ENCODE measurements at regions not wholly inside any gene's neighbourhood (a gene's known extent, or its start where the extent isn't known, plus 50 kb on each side); places are given as distances from the start of the nearest gene placed in this dataset.
A peak's percentile ranks its signal among the peaks of the same experiment; 100 is the strongest.

DNA sequence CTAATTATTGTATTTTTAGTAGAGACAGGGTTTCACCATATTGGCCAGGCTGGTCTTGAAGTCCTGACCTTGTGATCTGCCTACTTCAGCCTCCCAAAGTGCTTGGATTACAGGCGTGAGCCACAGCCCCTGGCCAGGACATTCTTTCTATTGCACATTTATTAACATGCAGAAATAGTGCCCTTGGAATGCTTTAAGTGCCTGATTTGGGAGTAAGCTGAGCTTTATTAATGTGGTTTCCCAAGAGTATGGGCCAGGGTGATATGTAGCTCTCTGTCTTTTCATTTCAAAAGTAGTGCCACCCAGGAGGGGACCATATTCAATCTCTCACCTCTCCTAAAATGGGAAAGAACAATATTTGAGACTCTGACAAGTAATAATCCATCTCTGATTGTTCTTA, 970.7 kb downstream of the KCNMA1 start:
- DNase-seq (ENCODE audit: low read depth), result no peak

DNA sequence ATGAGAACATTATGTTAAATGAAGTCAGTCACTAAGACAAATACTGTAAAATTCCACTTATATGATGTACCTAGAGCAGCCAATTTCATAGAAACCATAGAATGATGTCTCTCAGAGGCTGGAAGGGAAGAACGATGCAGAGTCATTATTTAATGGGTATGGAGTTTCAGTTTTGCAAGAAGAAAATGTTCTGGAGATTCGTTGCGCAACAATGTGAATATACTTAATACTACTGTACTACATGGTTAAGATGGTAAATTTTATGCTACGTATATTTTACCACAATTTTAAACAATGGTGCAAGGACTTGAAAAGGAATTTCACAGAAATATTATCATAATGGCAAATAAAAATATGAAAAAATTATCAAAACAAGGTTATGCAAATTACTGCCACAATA, 972.6 kb downstream of the KCNMA1 start:
- DNase-seq (ENCODE audit: low read depth), result no peak

DNA sequence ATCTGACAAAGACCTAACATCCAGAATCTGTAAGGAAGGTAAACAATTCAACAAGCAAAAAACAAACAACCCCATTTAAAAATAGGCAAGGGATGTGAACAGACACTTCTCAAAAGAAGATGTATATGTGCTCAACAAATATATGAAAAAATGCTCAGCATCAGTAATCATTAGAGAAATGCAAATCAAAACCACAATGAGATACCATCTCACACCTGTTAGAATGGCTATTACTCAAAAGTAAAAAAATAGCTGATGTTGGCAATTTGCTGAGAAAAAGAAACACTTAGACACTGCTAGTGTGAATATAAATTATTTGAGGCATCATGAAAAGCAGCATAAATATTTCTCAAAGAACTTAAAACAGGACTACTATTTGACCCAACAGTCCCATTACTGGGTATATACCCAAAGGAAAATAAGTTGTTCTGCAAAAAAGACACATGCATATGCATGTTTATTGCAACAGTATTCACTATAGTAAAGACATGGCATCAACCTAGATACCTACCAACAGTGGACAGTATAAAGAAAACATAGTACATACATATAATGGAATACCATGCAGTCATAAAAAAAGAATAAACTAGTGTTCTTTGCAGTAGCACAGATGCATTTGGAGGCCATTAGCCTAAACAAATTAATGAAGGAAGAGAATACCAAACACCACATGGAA, 980.1 kb downstream of the KCNMA1 start:
- DNase-seq (ENCODE audit: low read depth), result no peak

DNA sequence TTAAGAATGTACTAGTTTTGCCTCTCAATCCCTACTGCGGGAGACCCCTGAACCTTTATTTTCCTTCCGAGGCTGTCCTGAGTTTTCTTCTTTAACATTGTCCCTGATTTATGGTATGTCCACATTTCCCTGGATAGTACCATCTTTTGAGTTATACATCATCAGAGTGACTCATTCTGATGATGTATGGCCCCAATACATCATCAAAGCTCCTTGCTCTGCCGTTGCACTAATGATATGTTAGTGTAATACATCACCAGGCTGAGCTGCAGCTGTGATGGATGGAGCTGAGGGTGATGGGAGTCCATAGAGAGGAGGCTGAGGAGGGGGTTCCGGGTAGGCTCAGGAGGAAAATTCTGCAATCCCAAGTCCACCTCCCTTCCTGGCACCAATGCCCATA, 986.5 kb downstream of the KCNMA1 start:
- DNase-seq (ENCODE audit: low read depth), result no peak

DNA sequence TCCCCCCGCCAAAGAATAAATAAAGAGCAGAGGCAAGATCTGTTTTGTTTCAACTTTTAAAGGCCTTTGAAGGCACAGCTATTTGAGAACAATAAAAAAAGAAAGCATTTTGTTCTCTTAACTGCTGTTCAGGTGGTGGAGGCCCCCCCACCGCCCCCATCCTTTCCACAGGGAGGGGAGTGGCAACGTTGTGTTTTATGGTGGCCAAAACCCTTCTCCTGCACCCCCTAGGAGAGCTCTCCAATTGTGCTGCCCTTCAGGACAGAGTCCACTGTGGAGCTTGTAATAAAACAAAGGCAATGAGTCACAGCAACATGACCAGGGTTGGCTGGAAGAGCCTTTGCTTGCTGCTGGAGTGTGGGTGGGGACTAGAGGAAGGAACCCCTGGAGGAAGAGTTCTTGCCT, 987.9 kb downstream of the KCNMA1 start:
- DNase-seq (ENCODE audit: low read depth), result peak; percentile 31

DNA sequence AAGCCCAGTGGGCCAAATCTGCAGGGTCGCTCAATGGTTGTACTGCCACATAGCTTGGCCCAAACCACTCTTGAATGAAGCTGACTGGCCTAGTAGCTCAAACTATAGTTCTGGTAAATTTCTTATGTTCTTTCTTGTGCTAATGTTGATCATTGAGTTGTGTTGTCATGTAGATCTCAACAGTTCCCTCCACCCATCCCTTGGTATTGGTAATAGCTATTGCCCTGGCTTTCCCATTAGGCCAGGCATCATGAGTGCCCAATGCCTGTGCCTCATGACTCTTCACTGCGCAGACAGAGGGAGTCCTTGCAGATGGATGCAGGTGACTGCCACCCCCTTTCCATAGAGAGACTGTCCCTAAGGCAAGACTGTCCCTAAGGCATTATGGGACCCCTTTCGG, 988.4 kb downstream of the KCNMA1 start:
- DNase-seq (ENCODE audit: low read depth), result no peak

DNA sequence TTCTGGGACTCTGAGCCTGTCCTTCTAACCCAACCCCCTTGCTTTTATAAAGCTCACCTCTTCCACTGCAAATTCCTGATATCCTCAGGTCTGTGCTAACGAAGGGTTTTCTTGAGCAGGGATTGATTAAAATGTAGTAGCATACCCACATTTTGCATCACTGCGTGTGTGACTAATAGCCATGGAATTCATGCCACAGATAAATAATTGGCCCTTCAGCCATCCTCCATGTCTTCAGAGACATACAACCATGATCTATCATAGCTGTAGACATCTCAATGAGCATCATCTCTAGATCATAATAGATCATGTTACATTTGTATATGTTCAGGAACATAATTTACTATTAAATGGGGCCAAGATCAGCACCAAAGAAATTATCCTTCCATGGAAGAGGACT, 990.3 kb downstream of the KCNMA1 start:
- DNase-seq (ENCODE audit: low read depth), result peak; percentile 24

DNA sequence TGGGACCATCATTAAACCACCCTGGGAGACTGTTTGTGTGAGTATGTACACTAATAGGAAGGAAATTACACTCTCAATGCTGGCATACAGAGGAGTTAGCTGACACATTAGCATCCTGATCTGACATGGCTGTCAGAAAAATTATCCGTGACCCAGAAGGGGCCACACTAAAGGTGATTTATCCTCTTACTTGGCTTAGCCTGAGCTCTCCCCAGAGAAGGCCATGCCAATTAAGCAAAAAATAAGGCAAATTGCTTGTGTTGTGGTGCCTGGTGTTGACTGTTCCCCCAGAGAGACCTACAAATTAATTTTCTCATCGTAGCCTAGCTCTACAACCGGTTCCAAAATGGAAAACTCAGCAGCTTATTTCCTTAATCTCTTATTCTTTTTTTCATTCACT, 992.3 kb downstream of the KCNMA1 start:
- DNase-seq (ENCODE audit: low read depth), result no peak

DNA sequence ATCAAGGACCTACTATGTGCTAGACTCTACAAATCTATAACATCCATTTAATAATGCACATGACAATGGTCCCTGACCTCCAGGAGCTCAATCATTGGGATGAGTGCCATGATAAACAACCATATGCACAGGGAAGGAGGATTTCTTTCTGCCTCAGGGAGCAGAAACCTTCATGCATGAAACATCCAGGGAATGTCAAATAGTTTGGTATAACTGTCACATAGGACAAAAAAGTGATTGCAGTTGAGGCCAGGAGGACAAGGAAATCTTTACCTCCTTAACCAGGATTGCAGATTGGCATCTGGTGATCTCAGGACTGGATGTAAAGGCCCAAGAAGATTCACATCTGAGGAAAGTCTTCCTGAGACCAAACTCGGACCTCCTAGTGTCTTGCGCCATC, 993.1 kb downstream of the KCNMA1 start:
- DNase-seq (ENCODE audit: low read depth), result no peak

DNA sequence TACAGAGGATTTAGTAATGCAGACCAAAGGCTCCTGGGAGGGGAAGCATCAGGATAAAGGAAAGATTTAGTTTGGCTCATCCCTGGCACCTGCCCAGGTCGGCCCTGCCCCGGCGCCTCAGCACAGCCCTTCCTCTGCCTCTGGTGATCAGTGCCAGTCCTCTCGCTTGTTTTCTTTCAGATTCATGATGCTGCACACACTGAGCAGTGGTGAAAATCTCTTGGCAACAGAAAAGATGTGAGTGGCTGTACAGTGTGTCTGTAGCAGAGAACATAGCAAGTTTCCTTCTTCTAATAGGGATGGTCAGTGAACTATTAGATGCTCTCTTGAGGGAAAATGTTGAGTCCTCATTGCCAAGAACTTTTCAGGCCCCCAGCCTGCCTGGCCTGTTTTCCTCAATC, 994.1 kb downstream of the KCNMA1 start:
- DNase-seq (ENCODE audit: low read depth), result no peak

DNA sequence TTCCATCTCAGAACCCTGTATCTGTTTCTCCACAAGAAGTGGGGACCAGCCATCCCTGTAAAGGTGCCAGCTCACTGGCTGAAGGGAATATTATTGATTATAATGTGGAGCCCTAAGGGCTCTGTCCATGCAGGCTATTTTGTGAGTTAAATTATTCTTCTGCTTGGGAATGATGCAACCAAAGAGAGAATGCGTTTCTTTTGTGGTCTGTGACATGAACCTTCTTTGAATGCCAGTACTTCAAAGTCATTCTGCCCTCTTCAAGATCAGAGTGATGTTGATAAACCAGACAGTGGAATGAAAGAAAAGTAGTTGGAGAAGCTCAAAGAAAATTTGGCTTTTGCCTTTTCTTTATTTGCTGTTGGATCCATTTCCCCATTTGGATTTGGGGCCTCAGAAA, 995.2 kb downstream of the KCNMA1 start:
- DNase-seq (ENCODE audit: low read depth), result no peak

DNA sequence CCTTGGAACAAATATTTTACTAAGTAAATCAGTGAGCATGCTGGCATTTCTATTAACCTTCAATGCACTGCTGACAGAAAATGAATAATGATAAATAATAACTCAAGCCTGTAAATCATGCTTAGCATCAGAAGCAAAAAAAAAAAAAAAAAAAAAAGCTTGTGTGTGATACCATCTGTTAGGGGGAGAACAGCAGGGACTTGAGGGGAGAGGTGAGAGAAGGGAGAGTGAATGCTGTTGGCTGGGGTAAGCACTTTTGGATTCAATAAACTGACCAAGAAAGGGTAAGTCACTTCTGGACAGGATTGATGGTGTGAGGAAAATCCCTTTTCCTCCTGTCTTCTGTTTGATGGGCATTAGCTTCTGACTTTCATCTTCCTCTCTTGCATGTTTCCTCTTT, 996.4 kb downstream of the KCNMA1 start:
- no peak for DNase-seq (ENCODE audit: low read depth)

DNA sequence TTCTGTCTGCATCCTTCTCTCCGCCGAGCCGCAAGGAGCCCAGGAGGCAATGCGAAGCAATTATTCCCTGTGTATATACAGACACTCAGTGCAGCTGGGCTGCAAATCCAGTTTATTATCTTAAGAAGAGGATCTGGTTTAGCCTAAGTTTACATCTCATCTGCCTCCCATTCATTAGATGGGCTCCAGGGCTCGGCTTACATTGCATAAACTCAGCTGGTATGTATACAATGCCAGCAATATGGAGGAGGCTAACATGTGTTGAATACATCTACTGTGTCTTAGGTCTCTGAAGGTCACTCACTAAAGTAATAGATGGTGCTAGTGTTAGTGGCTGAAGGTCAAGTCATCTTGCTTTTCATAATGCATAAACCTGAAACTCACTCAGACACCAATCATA, 996.8 kb downstream of the KCNMA1 start:
- DNase-seq (ENCODE audit: low read depth), result no peak

DNA sequence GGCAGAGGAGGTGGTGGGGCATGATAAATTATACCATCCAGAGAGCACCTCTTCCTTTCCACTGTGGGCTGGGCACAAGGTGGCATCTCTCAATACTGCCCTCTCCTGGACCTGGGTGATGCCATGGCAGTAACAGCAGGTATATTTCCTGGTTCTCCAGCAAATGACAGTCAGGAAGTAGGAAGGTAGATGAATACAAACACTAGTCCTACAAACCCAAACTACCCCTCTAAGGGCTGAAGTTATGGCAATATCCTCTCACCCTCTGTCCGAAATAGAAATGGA, 1004.9 kb downstream of the KCNMA1 start:
- DNase-seq (ENCODE audit: low read depth), result peak; percentile 20

DNA sequence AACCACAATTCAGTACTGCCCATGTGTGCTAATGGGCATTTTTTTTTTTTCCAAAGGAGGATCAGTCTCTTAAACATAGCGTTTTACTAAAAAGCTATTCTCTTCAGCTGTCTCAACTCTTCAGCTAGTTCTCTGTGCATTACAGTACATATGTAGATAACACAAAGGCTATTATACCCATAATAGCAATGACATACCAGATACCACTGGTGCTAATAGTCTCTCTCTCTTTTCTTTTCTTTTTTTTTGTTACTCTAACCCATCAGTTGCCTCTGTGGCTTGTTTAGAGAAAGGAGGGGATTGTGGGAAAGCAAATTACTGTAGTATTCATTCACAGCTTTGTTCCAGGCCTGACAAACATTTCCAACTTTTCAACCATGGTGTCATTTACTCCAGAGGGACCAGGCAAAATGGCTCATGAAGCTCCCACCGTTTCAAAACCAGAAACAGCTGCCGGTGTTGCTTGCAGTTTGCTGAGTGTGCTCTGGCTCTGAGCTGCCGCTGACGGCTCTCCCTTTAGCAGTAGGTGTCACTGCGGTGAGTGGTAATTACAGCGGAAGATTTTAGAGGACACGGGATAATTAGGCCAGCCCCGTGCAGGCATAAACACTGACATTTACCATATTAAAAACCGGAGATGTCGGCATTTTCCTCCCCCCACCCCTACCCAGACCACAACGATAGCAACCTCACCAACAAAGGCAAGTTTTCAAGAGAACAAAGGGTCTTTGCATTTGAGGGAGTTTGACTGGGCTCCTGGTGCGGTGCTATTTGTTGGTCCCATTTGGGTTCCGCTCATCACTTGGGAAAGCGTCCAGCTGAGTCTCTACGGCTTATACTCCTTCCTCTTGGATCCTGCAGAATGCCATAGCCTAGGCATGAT, 1005.5 kb downstream of the KCNMA1 start:
- no peak for DNase-seq (ENCODE audit: low read depth)

DNA sequence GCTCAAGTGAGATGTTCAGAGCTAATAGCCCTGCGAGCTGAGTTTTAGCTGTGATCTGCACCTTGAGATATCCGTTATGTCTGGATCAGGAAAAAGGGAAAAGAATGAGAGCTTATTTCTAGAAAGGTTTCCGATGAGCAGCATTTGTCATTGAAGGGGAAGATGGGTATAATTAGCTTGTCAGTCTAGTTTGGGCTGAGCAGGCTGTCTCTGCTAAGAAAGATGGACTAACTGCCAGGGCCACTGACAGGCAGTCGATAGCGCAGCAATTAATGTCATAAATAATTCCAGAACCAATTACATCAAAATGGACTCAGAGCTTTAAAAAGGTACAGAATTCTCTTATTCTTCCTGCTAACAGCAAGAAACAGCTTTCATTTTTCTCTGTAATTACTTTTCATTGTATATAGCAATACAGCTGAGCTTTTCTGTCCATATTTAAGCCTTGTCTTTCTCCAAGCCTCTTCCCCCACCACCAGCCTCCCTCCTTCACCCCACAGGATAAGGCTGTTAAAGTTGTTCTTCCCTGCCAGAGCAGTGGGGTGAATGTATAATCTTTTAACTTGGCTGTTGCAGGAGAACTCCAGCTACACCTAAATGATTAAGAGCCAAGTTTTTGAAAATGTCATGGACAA, 1006.5 kb downstream of the KCNMA1 start:
- DNase-seq (ENCODE audit: low read depth), result no peak

DNA sequence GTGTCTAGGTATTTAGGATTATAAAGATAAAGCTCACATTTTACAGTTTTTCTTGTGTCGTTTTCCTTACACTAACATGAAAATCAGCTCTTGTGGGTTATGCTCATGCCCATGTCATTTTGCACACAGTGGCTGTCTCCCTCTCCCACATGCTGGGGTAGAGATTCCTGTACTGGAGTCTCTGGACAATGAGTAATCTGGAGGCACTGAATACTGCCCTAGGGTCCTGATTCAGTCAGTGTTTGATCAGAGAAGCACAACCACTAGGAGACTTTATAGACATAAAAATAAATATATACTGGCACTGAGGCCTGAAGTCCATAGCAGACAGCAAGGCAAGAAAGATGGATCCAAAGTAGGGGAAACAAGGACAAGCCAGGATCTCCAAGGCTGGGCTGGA, 1008.8 kb downstream of the KCNMA1 start:
- DNase-seq (ENCODE audit: low read depth), result no peak

DNA sequence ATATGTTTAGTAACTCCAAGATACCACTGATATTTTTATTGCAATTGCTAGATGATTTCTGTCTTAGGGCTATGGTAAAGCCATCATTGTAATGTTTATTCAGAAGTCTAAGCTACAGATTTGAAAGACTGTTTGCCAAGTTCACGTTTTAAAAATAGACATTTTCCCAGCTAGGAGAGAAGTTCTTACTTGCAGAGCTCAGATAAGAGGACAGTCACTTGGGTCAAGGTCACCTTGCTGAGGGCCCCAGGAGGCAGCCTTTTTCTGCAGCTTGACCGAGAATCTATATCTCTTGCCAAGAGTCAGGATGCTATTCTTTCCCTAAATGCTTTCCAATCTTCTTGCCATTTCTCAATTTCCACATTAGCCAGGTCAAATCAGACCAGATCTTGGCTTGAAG, 1011.2 kb downstream of the KCNMA1 start:
- no peak for DNase-seq (ENCODE audit: low read depth)

DNA sequence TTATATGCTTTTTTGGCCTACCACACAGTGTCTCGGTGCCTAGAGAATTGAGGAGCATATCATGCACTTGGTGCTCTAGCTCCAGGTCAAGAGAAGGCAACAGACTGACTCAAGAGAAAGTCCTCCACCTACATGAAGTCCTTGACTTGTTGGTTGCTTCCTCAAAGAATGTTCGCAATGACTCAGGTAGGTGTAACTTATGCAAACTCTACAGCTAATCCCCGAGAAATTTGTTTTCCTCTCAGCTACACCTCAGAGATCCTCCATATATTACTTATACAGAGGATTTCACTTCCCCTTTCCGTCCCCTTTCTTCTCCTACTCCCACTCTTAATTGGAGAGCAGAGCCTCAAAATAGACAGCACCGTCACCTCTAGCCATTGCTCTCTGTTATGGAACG, 1013.1 kb downstream of the KCNMA1 start:
- no peak for DNase-seq (ENCODE audit: low read depth)

DNA sequence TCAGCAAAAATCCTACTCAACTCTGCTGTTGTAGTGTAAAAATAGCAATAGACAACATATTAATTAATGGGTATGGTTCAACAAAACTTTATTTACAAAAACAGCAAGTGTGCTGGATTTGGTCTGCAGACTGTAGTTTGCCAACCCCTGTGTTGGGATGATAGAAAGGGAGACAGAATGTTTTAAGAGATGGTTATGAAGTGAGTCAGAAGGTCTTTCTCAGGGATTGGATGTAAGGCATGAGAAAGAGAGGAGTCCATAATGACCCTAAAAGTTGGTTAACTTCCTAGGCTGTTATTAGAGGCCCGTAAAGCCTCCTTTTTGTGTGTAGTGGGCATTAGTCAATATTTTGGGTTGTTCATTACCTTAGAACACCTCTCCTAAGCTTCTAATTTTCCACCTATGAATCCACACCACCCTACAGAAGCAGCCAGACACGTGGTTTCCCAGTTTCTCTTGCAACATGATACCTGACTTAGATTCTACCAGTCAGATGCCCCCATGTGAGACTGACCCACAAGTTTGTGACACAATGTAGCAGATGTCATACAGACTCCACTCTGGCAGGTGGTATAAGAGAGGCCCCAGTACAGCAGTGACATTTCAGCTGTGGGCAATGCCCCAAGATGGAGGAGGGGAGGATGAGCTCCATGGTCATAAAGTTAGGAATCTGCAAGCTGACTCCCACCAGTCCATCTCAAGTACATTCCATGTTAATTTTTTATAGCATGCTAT, 1015.6 kb downstream of the KCNMA1 start:
- DNase-seq (ENCODE audit: low read depth), result no peak

DNA sequence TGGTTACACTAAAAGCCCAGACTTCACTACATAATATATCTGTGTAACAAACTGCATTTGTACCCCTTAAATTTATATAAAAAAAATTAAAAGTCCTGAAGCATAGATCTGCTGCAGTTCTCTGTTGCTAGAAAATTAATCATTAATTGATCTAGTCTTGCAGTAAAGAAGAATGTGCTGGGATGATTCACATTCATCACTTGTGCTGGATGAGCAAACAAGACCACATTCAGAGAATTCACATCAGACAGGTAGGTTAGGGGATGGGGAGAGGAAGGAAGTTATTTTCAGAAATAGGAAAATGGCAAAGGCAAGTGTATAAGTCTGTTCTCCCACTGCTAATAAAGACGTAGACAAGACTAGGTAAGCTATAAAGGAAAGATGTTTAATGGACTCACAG, 1019.0 kb downstream of the KCNMA1 start:
- no peak for DNase-seq (ENCODE audit: low read depth)

DNA sequence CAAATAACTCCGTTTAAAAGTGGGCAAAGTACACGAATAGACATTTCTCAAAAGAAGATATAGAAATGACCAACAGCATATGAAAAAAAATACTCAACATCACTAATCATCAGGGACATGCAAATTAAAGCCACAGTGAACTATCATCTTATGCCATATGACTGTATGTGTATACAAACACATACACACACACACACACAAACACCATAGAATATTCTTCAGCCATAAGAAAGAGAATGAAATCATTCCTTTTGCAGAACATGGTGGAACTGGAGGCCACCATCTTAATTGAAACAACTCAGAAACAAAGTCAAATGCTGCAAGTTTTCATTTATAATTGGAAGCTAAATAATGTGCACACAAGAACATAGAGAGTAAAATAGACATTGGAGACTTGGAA, 1019.4 kb downstream of the KCNMA1 start:
- no peak for DNase-seq (ENCODE audit: low read depth)

Measured in HT1080 (cell line).